Small intestine (tissue), 7 donors: ENCODE measurements at regions not wholly inside any gene's neighbourhood (a gene's known extent, or its start where the extent isn't known, plus 50 kb on each side); places are given as distances from the start of the nearest gene placed in this dataset.

Experiments used
- DNase-seq, 2 donors: peaks; one replicate each; pipeline versions ENCODE4 v3.0.0 to v3.0.0-alpha.2; 2013
- FAIRE-seq: peaks from 2 replicates; lab custom pipeline; 2012; peaks lifted over from hg19 to GRCh38; lab: Jason Lieb, UNC
- H3K27ac ChIP-seq, 3 donors: one replicate each; pipeline ENCODE4 v1.5.1; 2013; ENCODE audit warnings: low read length in 2 of 3, mild to moderate bottlenecking in 2 of 3, control low read depth in 1 of 3, inconsistent platforms in 1 of 3, low read depth in 1 of 3, moderate library complexity in 1 of 3
- H3K27me3 ChIP-seq, 3 donors: one replicate each; pipeline ENCODE4 v1.6.1; 2013; ENCODE audit warnings: low read length in 3 of 3, inconsistent platforms in 1 of 3; ENCODE audit not compliant: control insufficient read depth in 3 of 3, insufficient read depth in 3 of 3
- H3K36me3 ChIP-seq, 3 donors: one replicate each; pipeline ENCODE4 v1.6.1; 2013; ENCODE audit warnings: low read length in 3 of 3, inconsistent platforms in 1 of 3, low read depth in 1 of 3, mild to moderate bottlenecking in 1 of 3, moderate library complexity in 1 of 3; ENCODE audit not compliant: control insufficient read depth in 3 of 3, insufficient read depth in 2 of 3
- H3K4me1 ChIP-seq, 3 donors: one replicate each; pipeline ENCODE4 v1.6.1; 2013; ENCODE audit warnings: low read length in 2 of 3, inconsistent platforms in 1 of 3, low read depth in 1 of 3, mild to moderate bottlenecking in 1 of 3, moderate library complexity in 1 of 3; ENCODE audit not compliant: control insufficient read depth in 3 of 3, insufficient read depth in 2 of 3
- H3K4me3 ChIP-seq, 3 donors: one replicate each; pipeline ENCODE4 v1.5.1; 2013; ENCODE audit warnings: low read length in 3 of 3, control low read depth in 1 of 3, inconsistent platforms in 1 of 3, low read depth in 1 of 3, mild to moderate bottlenecking in 1 of 3, moderate library complexity in 1 of 3
- H3K9me3 ChIP-seq, 2 donors: one replicate each; pipeline ENCODE4 v1.6.1; 2013; ENCODE audit warnings: low read depth in 1 of 2, low read length in 1 of 2; ENCODE audit not compliant: control insufficient read depth in 2 of 2, insufficient read depth in 1 of 2
- WGBS, 3 donors: extraction: QIAGEN DNeasy Blood & Tissue Kit; methylation state at CpG; one replicate each; pipeline ENCODE4 v1.1.7; 2013; 5-methylcytosine and 5-hydroxymethylcytosine counted together
- donor health status: healthy with polysubstance abuse.
- donor health status: control.
- donor health status: control.
- donor health status: Bipolar disorder and iron deficiency.
- donor health status: healthy.

- no peaks in the 10 kb centered on the region for H3K27me3 ChIP-seq
- WGBS, 3 donors, result 21 to 64% (median 30%) methylated on average over 7 of the region's 7 CpGs
- H3K27ac ChIP-seq, result no peak overlapping the region
- FAIRE-seq, result no peak
- H3K4me3 ChIP-seq, result no peak overlapping the region
- H3K9me3 ChIP-seq, result no peaks in the 10 kb centered on the region
- DNase-seq, result no peak
- H3K4me1 ChIP-seq, result no peaks in the 10 kb centered on the region
- no peaks in the 10 kb centered on the region for H3K36me3 ChIP-seq
Measured at GRCh38 chr3:82067420-82067819, 306.0 kb upstream of the GBE1 start.

- Histone ChIP-seq H3K27me3 (no peaks in the 10 kb centered on the region), H3K4me1 (no peaks in the 10 kb centered on the region), H3K9me3 (no peaks in the 10 kb centered on the region), H3K36me3 (no peaks in the 10 kb centered on the region), H3K27ac (no peak overlapping the region), H3K4me3 (no peak overlapping the region)
- WGBS, 3 donors, result 76 to 86% (median 78%) methylated on average over 8 of the region's 8 CpGs
- FAIRE-seq (no peak), DNase-seq (no peak)
Measured at GRCh38 chr3:82058809-82059208, 297.4 kb upstream of the GBE1 start.

DNA sequence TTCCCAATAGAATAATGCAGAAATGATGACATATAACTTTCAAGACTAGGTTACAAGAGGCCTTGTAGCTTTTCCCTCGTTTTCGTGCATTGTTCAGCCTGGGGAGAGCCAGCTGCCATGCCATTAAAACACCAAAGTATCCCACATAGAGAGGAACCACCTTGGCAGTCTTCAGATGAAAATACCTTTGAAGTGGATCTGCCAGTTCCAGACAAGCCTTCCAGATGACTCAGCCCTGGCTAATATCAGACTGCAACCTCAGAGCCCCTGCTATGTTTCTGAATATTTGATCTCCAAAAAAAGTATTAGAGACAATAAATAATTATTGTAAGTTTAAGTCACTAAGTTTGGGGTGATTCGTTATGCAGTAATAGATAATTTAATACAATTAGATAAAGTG is 294.3 kb upstream of the GBE1 start:
- no peaks in the 10 kb centered on the region for H3K4me1 ChIP-seq
- H3K36me3 ChIP-seq, result no peaks in the 10 kb centered on the region
- DNase-seq, result no peak
- no peak for FAIRE-seq
- H3K4me3 ChIP-seq, result no peak overlapping the region
- H3K27me3 ChIP-seq, result no peaks in the 10 kb centered on the region
- no peak overlapping the region for H3K27ac ChIP-seq
- no peaks in the 10 kb centered on the region for H3K9me3 ChIP-seq
- WGBS, 3 donors, result 64 to 69% (median 69%) methylated on average over 3 of the region's 3 CpGs

DNA sequence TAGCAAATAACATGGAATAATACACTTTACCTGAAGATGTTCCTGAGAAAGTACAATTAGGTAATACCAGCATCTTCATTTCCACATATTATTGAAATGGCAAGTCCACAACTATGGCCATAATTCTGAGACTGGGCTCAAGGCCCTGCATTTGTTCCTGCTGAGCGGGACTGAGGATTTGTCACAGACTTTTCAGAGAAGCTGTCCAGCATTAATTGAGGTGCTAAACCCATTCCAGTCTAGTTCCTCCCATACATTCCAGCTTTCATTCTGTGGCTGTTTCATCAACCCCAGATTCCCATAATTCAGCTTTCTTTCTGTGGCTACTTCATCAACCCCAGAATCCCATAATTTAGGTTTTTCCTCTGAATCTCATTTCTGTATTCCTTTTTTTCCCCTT is 293.4 kb upstream of the GBE1 start:
- no peaks in the 10 kb centered on the region for H3K9me3 ChIP-seq
- WGBS, 3 donors, result 86 to 91% (median 88%) methylated on average over 1 of the region's 1 CpG

DNA sequence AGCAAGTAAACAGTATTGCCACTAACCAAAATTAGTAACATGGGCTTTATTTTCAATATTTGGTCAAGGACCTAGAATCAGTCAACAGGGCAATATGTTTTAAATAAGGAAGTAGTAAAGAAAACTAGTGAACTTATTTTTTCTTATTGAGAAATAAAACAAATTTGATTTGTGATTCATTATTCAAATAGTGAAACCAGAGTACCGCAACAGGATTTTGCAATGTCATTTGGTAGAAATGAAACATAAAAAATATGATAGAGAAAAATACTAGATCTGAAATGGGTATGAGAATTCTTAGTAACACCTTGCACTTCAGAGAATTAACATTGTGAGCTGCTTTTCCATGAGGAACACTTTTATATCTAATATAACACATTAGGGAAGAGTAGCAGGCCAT is 291.8 kb upstream of the GBE1 start:
- H3K27ac ChIP-seq, result no peak overlapping the region

More for the DNA sequence above, 293.4 kb upstream of the GBE1 start:
- H3K27ac ChIP-seq, result no peak overlapping the region
- no peak overlapping the region for H3K4me3 ChIP-seq
- FAIRE-seq, result no peak
- H3K36me3 ChIP-seq, result no peaks in the 10 kb centered on the region
- no peaks in the 10 kb centered on the region for H3K4me1 ChIP-seq
- no peak for DNase-seq
- no peaks in the 10 kb centered on the region for H3K27me3 ChIP-seq

DNA sequence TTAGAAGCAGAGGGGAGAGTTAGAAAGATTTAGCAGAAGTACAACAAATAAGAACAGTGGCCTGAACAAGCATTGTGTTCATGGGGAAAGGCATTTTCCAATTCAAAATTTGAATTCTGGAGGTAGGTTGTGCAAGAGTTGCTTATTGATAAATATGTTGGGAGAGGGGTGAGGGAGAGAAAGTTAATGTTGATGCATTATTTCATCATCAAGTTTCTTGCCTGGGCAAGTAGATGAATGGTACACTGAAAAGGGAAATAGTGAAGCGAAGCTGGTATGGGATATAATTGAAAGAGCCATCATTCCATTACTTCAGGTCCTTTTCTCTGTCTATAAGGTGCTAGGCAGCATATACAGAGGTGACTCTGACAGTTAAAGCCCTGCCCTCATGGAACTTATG is 288.9 kb upstream of the GBE1 start:
- FAIRE-seq, result no peak
- Histone ChIP-seq H3K27ac (no peak overlapping the region), H3K4me3 (no peak overlapping the region), H3K9me3 (no peaks in the 10 kb centered on the region), H3K4me1 (no peaks in the 10 kb centered on the region), H3K27me3 (no peaks in the 10 kb centered on the region), H3K36me3 (no peaks in the 10 kb centered on the region)
- DNase-seq, result no peak
- 79 to 88% (median 86%) methylated on average over 1 of the region's 1 CpG for WGBS, 3 donors

More for the DNA sequence above, 291.8 kb upstream of the GBE1 start:
- Histone ChIP-seq H3K4me1 (no peaks in the 10 kb centered on the region), H3K27me3 (no peaks in the 10 kb centered on the region), H3K9me3 (no peaks in the 10 kb centered on the region), H3K4me3 (no peak overlapping the region), H3K36me3 (no peaks in the 10 kb centered on the region)
- no peak for FAIRE-seq
- no peak for DNase-seq
- 84 to 94% (median 90%) methylated on average over 1 of the region's 1 CpG for WGBS, 3 donors

DNA sequence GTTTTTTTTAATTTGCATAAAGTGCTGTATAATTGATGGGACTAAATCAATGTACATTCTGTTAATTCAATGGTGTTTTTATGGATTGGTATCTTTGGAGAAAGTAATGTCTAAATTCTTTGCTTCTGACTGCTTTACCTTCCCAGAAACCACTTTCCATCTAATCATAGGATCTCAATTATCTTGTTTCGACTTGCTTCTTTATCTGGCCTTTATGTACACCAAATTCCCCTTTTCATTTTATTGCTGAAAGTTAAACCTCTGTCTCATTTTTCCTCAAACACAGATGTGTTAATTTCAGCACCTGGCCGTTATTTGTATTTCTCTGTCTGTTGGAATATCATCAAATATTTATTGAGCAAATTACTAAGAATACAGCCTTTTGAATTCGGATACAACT is 287.3 kb upstream of the GBE1 start:
- no peaks in the 10 kb centered on the region for H3K4me1 ChIP-seq
- H3K27me3 ChIP-seq, result no peaks in the 10 kb centered on the region
- FAIRE-seq (no peak), DNase-seq (no peak)
- H3K36me3 ChIP-seq, result no peaks in the 10 kb centered on the region
- H3K27ac ChIP-seq, result no peak overlapping the region
- WGBS, 3 donors, result 38 to 65% (median 44%) methylated on average over 3 of the region's 3 CpGs
- no peaks in the 10 kb centered on the region for H3K9me3 ChIP-seq
- no peak overlapping the region for H3K4me3 ChIP-seq

GRCh38 chr3:82044930-82045705 is 283.7 kb upstream of the GBE1 start:
- WGBS, 3 donors, result 28 to 54% (median 31%) methylated on average over 4 of the region's 4 CpGs
- no peak overlapping the region for H3K27ac ChIP-seq
- DNase-seq, result no peak

GRCh38 chr3:82038556-82038955 is 277.1 kb upstream of the GBE1 start:
- no peak overlapping the region for H3K27ac ChIP-seq
- FAIRE-seq (no peak), DNase-seq (no peak)
- no peaks in the 10 kb centered on the region for H3K36me3 ChIP-seq
- no peaks in the 10 kb centered on the region for H3K9me3 ChIP-seq
- 66 to 76% (median 68%) methylated on average over 1 of the region's 1 CpG for WGBS, 3 donors
- H3K4me1 ChIP-seq, result no peaks in the 10 kb centered on the region
- H3K27me3 ChIP-seq, result no peaks in the 10 kb centered on the region
- no peak overlapping the region for H3K4me3 ChIP-seq

More at GRCh38 chr3:82044930-82045705, 283.7 kb upstream of the GBE1 start:
- no peaks in the 10 kb centered on the region for H3K4me1 ChIP-seq
- no peak overlapping the region for H3K4me3 ChIP-seq
- no peaks in the 10 kb centered on the region for H3K9me3 ChIP-seq
- no peaks in the 10 kb centered on the region for H3K27me3 ChIP-seq
- H3K36me3 ChIP-seq, result no peaks in the 10 kb centered on the region
- FAIRE-seq, result no peak
